Activated T-helper 17 cell treated with anti-CD3 and anti-CD28 coated beads, Interleukin-2, amount 50 U/mL, for 72 hours (primary cell): ENCODE measurements at regions not wholly inside any gene's neighbourhood (a gene's known extent, or its start where the extent isn't known, plus 50 kb on each side); places are given as distances from the start of the nearest gene placed in this dataset.
"Not testable (repeated sequence)": the region's sequence is repeated elsewhere in the genome, so short reads cannot be mapped to it uniquely, and the experiment has no call there.

Experiments used
- ATAC-seq: fragments of 150-1000 bp; cut with Tn5 transposase; replicated peaks from 2 replicates; pipeline ENCODE4 v1.10.0; 2021; ENCODE audit warnings: mild to moderate bottlenecking, moderate library complexity
- H3K27ac Mint-ChIP-seq: one replicate; pipeline ENCODE4 v1.8.0; 2022; ENCODE audit warnings: mixed read lengths
- H3K27me3 Mint-ChIP-seq: one replicate; pipeline ENCODE4 v1.8.0; 2022; ENCODE audit warnings: mixed read lengths
- H3K36me3 Mint-ChIP-seq: one replicate; pipeline ENCODE4 v1.8.0; 2022; ENCODE audit warnings: low read depth, mild to moderate bottlenecking, mixed read lengths
- H3K4me1 Mint-ChIP-seq: one replicate; pipeline ENCODE4 v1.8.0; 2022; ENCODE audit warnings: mixed read lengths
- H3K4me3 Mint-ChIP-seq: one replicate; pipeline ENCODE4 v1.8.0; 2022; ENCODE audit warnings: mild to moderate bottlenecking, mixed read lengths
- H3K9me3 Mint-ChIP-seq: one replicate; pipeline ENCODE4 v1.8.0; 2022; ENCODE audit warnings: mixed read lengths

DNA sequence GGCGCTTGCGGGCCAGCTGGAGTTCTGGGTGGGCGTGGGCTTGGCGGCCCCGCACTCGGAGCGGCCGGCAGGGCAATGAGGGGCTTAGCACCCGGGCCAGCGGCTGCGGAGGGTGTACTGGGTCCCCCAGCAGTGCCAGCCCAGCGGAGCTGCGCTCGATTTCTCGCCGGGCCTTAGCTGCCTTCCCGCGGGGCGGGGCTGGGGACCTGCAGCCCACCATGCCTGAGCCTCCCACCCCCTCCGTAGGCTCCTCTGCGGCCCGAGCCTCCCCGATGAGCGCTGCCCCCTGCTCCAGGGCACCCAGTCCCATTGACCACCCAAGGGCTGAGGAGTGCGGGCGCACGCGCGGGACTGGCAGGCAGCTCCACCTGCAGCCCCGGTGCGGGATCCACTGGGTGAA lies 827.6 kb downstream of the PLOD2 start:
- not testable (repeated sequence) for H3K27me3 Mint-ChIP-seq, H3K4me3 Mint-ChIP-seq, H3K27ac Mint-ChIP-seq, H3K9me3 Mint-ChIP-seq, H3K36me3 Mint-ChIP-seq, H3K4me1 Mint-ChIP-seq, ATAC-seq

DNA sequence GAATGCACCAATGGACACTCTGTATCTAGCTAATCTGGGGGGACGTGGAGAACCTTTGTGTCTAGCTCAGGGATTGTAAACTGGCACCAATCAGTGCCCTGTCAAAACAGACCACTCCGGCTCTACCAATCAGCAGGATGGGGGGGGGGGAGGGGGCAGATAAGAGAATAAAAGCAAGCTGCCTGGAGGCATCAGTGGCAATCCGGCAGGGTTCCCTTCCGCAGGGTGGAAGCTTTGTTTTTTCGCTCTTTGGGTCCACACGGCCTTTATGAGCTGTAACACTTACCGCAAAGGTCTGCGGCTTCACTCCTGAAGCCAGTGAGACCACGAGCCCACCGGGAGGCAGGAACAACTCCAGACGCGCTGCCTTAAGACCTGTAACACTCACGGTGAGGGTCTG lies 827.1 kb downstream of the PLOD2 start:
- Mint-ChIP-seq H3K27ac (no peak overlapping the region), H3K36me3 (no peaks in the 10 kb centered on the region), H3K4me3 (no peak overlapping the region)

DNA sequence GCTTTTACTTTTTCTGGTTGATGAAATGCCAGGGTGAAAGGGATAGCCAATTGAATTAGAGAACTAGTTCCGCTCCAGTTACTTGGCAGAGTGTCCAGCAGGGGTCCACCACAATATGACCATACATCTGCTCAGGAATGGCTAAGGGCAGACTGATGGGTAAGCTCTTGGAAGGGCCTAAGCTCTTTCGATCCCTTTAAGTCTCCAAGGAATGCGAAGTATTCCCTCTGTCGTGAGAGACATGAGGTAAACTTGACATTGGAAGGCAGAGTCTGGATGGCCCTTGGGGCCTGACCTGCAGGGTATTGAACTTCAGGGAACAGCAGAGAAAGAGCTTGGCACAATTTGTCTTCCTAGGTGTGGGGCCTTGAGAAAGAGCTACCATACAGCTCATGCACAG lies 805.8 kb downstream of the PLOD2 start:
- no peak overlapping the region for H3K27ac Mint-ChIP-seq
- H3K4me1 Mint-ChIP-seq, result no peaks in the 10 kb centered on the region
- H3K27me3 Mint-ChIP-seq, result no peaks in the 10 kb centered on the region
- H3K9me3 Mint-ChIP-seq, result peaks cover 14% of the 10 kb centered on the region
- no peaks in the 10 kb centered on the region for H3K36me3 Mint-ChIP-seq
- no peak for ATAC-seq
- H3K4me3 Mint-ChIP-seq, result no peak overlapping the region

More for the DNA sequence above, 827.1 kb downstream of the PLOD2 start:
- Mint-ChIP-seq H3K27me3 (no peaks in the 10 kb centered on the region), H3K9me3 (no peaks in the 10 kb centered on the region), H3K4me1 (no peaks in the 10 kb centered on the region)
- no peak for ATAC-seq

DNA sequence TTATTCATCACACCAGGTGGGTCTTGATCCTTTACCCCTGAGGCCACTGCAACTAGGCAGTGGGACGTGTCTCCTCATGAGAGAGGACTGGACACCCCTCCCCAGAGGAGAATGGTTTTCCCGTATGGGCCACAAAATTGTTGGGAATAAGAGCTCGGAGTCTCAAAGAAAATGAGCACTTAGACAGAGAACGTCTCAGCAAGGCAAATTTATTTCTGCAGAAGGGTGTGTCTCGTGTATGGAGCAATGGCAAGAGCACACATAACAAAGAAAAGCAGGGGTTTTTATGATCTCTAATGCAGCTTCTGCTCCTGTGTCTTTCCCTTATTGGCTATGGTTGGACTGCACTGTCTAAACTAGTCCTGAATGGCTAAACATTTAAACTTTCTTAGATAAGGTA lies 803.5 kb downstream of the PLOD2 start:
- H3K9me3 Mint-ChIP-seq, result peaks cover 16% of the 10 kb centered on the region

DNA sequence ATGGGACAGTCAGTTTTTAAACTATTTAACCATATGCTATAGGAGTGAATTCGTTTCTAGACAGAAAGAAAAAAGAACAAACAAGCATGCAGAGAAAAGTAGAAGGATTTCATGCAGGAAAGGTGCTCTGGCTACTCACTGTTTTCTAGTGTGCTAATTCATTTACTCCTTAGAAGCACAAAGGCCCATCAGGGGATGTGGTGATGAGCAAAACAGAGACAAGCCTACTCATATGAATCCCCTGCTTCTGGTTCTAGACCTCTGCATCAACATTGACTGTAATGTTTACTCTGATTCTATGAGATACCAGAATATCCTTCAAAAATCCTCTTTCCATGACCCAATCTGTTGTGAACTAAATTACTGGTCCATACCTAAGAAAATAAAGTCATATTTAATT lies 801.9 kb downstream of the PLOD2 start:
- Mint-ChIP-seq H3K36me3 (no peaks in the 10 kb centered on the region), H3K27me3 (no peaks in the 10 kb centered on the region), H3K4me1 (no peaks in the 10 kb centered on the region), H3K4me3 (no peak overlapping the region), H3K9me3 (peaks cover 14% of the 10 kb centered on the region), H3K27ac (no peak overlapping the region)
- ATAC-seq, result no peak

More for the DNA sequence above, 803.5 kb downstream of the PLOD2 start:
- H3K4me3 Mint-ChIP-seq, result no peak overlapping the region
- no peak overlapping the region for H3K27ac Mint-ChIP-seq
- no peak for ATAC-seq
- no peaks in the 10 kb centered on the region for H3K4me1 Mint-ChIP-seq
- no peaks in the 10 kb centered on the region for H3K36me3 Mint-ChIP-seq
- H3K27me3 Mint-ChIP-seq, result no peaks in the 10 kb centered on the region

DNA sequence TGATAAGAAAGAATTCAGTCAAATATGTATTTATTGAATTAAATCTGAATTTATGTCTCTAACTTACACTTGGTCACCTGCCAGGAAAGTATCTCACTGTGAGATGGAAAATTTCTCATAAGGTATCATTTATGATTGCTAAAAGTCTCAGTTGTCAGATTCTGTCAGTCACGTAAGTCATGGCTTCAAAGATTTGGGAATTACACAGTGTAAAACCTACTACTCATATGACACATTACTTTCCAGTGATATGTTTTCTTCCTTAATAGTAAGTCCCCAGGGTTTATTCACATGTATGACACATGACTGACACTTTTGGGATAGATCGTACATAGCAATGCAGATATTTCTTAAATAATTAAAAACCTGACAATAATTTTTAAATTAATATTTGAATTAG lies 792.2 kb downstream of the PLOD2 start:
- H3K4me3 Mint-ChIP-seq, result no peak overlapping the region

DNA sequence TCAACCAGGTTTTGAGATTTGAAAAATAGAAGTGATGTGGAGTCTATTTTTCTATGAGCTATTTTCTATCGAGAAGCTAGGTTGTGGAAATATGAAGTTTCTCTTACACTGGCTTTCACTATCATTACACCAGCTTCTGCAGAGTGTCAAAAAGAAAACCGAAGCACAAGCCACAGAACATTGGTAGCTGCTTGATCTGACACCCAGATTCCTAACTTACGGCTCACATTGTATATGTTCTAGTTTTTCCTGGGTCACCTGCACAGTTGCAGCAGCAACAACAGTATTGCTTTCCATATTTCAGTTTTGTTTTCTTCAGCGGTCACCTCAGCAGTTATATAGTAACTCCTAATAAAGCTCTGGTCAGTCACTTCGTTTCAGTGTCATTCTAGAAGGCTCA lies 790.1 kb downstream of the PLOD2 start:
- ATAC-seq, result no peak
- Mint-ChIP-seq H3K27ac (no peak overlapping the region), H3K27me3 (no peaks in the 10 kb centered on the region), H3K9me3 (peaks cover 10% of the 10 kb centered on the region), H3K36me3 (no peaks in the 10 kb centered on the region), H3K4me1 (no peaks in the 10 kb centered on the region), H3K4me3 (no peak overlapping the region)

More for the DNA sequence above, 792.2 kb downstream of the PLOD2 start:
- Mint-ChIP-seq H3K4me1 (no peaks in the 10 kb centered on the region), H3K27ac (no peak overlapping the region), H3K36me3 (no peaks in the 10 kb centered on the region), H3K27me3 (no peaks in the 10 kb centered on the region), H3K9me3 (peaks cover 12% of the 10 kb centered on the region)
- ATAC-seq, result no peak

DNA sequence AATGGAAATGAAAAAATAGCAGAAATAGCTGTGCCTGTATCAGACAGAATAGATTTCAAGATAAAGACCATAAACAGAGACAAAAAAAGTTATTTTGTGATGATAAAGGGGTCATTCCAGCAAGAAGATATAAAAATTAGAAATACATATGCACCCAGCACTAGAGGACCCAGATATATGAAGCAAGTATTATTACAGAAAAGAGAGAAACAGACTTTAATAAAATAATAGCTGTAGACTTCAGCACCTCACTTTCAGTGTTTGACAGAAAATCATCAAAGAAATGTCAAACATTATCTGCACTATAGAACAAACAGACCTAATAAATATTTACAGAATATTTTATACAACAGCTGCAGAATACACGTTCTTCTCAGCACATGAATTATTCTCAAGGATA lies 783.7 kb downstream of the PLOD2 start:
- no peak for ATAC-seq
- H3K9me3 Mint-ChIP-seq, result peaks cover 14% of the 10 kb centered on the region
- no peaks in the 10 kb centered on the region for H3K4me1 Mint-ChIP-seq
- no peaks in the 10 kb centered on the region for H3K27me3 Mint-ChIP-seq
- H3K36me3 Mint-ChIP-seq, result no peaks in the 10 kb centered on the region
- H3K4me3 Mint-ChIP-seq, result no peak overlapping the region
- no peak overlapping the region for H3K27ac Mint-ChIP-seq

DNA sequence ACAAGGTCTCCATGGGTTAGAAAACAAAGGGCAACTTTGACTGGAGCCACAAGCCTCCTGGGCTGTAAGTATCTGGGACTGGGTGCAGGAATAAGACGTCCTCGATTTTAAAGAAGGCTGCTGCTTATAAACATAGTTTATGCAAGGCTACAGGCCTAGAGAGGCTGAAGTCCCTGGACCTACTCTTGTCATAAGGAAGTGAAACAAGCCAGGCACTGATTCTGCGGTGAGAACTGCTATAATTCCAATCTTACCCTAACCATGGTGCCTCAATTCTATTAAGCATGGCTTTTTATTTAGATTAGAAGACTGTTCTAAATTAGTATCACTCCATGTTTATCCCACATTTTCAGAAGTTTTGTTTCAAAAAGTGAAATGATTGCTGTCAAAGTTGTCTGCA lies 777.6 kb downstream of the PLOD2 start:
- no peak overlapping the region for H3K4me3 Mint-ChIP-seq
- ATAC-seq, result no peak
- no peak overlapping the region for H3K27ac Mint-ChIP-seq
- H3K4me1 Mint-ChIP-seq, result no peaks in the 10 kb centered on the region
- H3K36me3 Mint-ChIP-seq, result no peaks in the 10 kb centered on the region
- no peaks in the 10 kb centered on the region for H3K27me3 Mint-ChIP-seq
- peaks cover 3% of the 10 kb centered on the region for H3K9me3 Mint-ChIP-seq

DNA sequence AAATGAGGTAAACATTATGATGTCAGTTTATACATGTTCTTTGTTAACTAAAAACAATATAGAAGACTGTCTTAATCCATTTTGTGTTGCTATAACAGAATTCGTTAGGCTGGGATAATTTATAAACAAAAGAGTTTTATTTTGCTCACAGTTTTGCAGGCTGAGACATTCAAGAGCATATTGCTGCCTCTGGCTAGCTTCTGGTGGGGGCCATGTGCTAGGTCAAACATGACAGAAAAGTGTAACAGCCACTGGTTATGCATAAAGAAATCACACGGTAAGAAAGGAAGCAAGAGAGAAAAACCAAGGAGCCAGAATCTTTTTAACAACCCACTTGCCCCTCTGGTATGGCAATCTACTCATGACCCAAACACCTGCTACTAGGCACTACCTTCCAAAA lies 776.7 kb downstream of the PLOD2 start:
- H3K27me3 Mint-ChIP-seq, result no peaks in the 10 kb centered on the region
- peaks cover 9% of the 10 kb centered on the region for H3K9me3 Mint-ChIP-seq
- no peak overlapping the region for H3K27ac Mint-ChIP-seq
- H3K36me3 Mint-ChIP-seq, result no peaks in the 10 kb centered on the region
- ATAC-seq, result no peak
- no peak overlapping the region for H3K4me3 Mint-ChIP-seq
- no peaks in the 10 kb centered on the region for H3K4me1 Mint-ChIP-seq

DNA sequence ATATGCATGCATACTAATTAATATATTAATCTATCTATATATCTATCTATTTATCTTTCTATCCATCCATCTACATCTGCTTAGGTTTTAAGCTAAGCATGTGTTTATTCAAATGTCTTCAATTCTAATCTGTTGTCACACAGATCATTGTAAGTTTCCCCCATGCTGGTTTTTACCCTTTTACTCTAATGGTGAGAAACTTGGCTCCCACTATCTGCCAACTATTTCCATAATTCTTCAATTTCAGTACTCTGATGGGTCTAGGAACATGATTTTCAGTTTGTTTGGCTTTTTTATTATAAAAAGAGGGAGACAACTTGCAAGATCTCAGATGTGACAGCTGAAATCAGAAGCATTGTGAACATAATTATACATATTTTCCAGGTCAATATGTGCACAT lies 773.8 kb downstream of the PLOD2 start:
- Mint-ChIP-seq H3K9me3 (peaks cover 11% of the 10 kb centered on the region), H3K4me3 (no peak overlapping the region), H3K4me1 (no peaks in the 10 kb centered on the region), H3K36me3 (no peaks in the 10 kb centered on the region), H3K27ac (no peak overlapping the region), H3K27me3 (no peaks in the 10 kb centered on the region)
- no peak for ATAC-seq

DNA sequence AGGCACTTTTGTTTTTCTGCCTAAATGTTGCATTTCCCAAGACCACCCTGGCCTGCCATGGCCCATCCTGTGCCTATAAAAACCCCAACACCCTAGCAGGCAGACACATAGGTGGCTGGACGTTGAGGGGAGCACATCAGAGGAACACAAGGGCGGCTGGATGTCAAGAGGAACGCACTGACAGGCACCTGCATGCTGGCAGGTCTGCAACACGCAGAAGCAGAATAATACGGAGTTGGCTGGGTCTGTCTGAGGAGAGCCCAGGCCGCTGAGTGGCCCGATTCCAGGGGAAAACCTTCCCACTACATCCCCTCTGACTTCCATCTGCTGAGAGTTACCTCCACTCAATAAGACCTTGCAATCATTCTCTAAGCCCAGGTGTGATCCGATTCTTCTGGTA lies 765.6 kb downstream of the PLOD2 start:
- peaks cover 4% of the 10 kb centered on the region for H3K9me3 Mint-ChIP-seq
- no peaks in the 10 kb centered on the region for H3K27me3 Mint-ChIP-seq
- H3K4me3 Mint-ChIP-seq, result no peak overlapping the region
- H3K4me1 Mint-ChIP-seq, result no peaks in the 10 kb centered on the region
- H3K27ac Mint-ChIP-seq, result no peak overlapping the region
- no peak for ATAC-seq
- H3K36me3 Mint-ChIP-seq, result no peaks in the 10 kb centered on the region

DNA sequence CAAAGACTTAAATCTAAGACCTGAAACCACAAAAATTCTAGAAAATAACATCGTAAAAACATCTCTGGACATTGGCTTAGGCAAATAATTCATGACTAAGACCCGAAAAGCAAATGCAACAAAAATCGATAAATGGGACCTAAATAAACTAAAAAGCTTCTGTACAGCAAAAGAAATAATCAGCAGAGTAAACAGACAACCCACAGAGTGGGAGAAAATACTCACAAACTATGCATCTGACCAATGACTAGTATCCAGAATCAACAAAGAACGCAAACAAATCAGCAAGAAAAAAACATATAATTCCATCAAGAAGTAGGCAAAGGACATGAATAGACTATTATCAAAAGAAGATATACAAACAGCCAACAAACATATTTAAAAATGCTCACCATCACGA lies 749.4 kb downstream of the PLOD2 start:
- Mint-ChIP-seq H3K4me1 (no peaks in the 10 kb centered on the region), H3K9me3 (peaks cover 7% of the 10 kb centered on the region), H3K27me3 (no peaks in the 10 kb centered on the region), H3K4me3 (no peak overlapping the region), H3K27ac (no peak overlapping the region), H3K36me3 (no peaks in the 10 kb centered on the region)
- no peak for ATAC-seq

DNA sequence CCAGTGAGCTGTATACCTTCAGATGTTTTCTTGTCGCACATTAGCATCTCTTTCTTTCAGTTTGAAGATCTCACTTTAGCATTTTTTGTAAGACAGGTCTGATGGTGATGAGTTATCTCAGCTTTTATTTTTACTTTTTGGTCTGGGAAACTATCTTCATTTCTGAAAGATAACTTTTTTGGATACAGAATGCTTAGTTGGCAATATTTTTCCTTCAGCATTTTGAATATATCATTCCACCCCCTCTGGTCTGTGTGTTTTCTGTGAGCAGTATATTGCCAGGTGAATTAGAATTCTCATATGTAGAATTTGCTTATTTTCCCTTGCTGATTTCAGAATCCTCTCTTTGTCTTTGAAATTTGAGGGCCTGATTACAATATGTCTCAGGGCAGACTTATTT lies 743.3 kb downstream of the PLOD2 start:
- no peak for ATAC-seq
- no peaks in the 10 kb centered on the region for H3K4me1 Mint-ChIP-seq

DNA sequence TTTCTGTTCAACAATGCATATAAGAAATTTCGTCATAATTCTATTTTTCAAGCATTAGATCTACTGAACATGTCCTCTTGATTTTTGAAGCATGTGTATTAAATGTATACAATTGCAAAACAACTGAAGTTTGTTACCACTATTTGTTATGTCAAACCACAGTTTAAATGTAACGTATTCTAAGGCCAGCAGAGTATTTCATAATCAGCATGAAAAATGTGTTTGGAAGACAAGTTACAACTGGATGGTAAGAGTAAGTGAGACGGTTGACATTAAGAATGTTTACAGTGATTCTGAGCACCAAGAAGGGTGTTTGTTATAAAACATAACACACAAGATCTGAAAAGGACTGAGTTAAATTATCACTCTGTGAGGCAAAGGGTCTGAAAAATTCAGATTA lies 738.4 kb downstream of the PLOD2 start:
- Mint-ChIP-seq H3K9me3 (no peaks in the 10 kb centered on the region), H3K4me1 (no peaks in the 10 kb centered on the region), H3K36me3 (no peaks in the 10 kb centered on the region), H3K27me3 (no peaks in the 10 kb centered on the region), H3K27ac (no peak overlapping the region), H3K4me3 (no peak overlapping the region)
- no peak for ATAC-seq

More for the DNA sequence above, 743.3 kb downstream of the PLOD2 start:
- H3K27ac Mint-ChIP-seq, result no peak overlapping the region
- no peaks in the 10 kb centered on the region for H3K36me3 Mint-ChIP-seq
- H3K9me3 Mint-ChIP-seq, result no peaks in the 10 kb centered on the region
- H3K27me3 Mint-ChIP-seq, result no peaks in the 10 kb centered on the region
- no peak overlapping the region for H3K4me3 Mint-ChIP-seq

DNA sequence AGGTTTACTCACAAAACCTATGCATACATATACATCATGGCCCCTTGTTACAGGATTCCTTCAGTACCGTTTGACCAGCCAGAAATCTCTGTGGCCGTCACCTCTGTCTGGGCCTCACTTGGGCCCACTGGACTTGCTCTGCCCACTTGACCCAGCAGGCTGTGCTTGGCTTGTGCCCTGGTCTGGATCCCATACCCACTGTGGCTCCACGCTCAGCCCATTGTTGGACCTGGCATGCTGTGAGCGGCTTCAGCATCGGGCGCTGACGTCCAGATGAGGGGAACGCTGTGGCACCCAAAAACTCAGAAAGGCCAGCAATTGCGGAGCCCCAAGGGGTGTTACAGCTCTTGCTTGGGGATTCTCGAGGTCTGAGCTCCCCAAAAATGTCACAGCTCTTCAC lies 733.6 kb downstream of the PLOD2 start:
- ATAC-seq, result no peak
- H3K27me3 Mint-ChIP-seq, result no peaks in the 10 kb centered on the region
- no peak overlapping the region for H3K27ac Mint-ChIP-seq
- no peaks in the 10 kb centered on the region for H3K4me1 Mint-ChIP-seq
- H3K4me3 Mint-ChIP-seq, result no peak overlapping the region
- no peaks in the 10 kb centered on the region for H3K36me3 Mint-ChIP-seq
- H3K9me3 Mint-ChIP-seq, result no peaks in the 10 kb centered on the region
